LNCAP (cell line): ENCODE measurements at regions not wholly inside any gene's neighbourhood (a gene's known extent, or its start where the extent isn't known, plus 50 kb on each side); places are given as distances from the start of the nearest gene placed in this dataset.

Source experiments
- CTCF ChIP-seq: fragments of 450-650 bp; IDR thresholded peaks from 2 replicates; pipeline ENCODE4 v1.5.1; 2017; ENCODE audit warnings: mild to moderate bottlenecking

- TF ChIP-seq CTCF: no peak
Observed at GRCh38 chr5:153318556-153318955, 171.9 kb upstream of the GRIA1 start.

GRCh38 chr5:153321478-153321877 is 169.0 kb upstream of the GRIA1 start:
- no peak for TF ChIP-seq CTCF

DNA sequence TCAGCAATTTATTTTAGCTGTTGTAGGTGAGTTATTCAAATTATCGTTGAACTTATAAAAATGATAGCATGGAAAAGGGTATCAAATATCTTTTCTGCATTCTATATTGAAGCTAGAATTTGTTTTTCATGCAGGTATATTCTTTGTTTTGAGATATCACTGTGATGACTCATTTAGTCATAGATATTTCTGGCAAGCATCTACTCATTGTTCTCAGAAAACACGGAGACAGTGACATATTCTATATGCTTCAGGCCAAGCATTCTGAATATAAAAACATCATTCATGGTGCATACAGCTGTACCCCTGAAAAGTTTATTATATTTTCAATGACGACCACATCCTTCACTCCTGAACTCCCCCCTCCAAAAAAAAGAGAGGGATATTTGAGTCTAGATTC is 150.3 kb upstream of the GRIA1 start:
- no peak for TF ChIP-seq CTCF

DNA sequence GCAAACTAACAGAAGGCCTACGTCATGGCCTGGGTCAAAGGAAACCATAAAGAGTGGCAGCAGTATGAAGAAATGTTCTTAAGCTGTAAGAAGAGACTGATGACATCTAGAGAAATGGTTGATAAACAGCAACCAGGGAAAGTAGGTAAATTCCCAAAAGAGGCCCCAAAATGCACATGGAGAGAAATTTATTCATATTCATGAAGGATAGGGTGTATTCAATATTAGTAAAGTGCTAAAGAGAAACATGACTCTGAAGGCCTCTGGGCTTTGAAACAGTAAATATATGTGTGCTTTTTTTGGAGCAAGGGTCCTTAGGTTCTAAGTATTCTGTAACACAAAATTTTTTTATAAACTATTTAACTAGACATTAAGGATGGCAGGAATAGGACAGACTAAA is 149.7 kb upstream of the GRIA1 start:
- no peak for TF ChIP-seq CTCF

GRCh38 chr5:153342487-153342886 is 148.0 kb upstream of the GRIA1 start:
- TF ChIP-seq CTCF: no peak

DNA sequence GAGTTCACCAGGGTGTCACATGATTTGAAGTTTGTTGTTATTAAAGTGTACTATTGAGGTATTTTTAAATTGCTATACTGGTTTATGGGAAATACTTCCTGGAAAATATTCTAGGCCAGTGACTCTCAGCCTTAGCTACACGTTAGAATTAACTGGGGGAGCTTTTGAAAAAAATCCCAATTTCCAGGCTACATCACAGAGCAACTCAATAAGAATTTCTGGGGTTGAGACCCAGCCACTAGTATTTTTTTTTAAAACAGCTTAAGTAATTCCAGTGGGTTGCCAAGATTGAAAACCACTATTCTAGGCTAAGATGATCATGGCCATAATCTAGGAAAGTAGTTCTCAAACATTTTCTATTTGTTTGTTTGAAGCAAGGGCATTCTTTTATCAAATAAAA is 142.9 kb upstream of the GRIA1 start:
- TF ChIP-seq CTCF: no peak

DNA sequence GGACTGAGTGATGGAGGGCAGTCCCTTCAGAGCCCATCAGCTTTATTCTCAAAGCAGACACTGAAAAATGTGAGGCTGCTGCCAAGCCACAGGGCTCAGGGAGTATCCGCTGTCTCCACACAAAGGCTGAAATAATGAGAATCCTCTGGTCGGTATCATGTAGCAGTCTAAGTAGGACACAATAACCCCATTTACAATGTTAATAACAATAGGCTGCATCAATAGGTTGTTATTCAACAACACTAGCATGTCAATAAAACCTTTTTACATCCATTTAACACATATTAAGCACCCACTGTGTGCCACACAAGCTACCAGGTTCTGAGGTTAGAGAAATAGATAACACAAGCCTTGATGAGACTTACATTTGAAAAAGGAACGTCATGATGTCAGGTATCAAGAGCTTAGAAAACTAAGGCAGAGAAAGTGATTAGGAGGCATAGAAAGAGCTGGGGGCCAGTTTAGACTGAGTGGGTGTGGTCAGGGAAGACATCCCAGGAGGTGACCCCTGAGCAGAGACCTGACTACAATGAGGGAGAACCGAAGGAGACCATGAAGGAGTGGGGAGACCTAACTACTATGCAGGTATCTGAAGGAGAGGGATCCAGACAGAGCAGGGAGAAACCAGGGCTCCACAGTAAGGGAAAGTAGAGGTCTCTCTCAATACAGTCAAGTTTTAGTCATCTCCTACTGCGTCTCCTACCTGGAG is 140.1 kb upstream of the GRIA1 start:
- TF ChIP-seq CTCF: no peak

DNA sequence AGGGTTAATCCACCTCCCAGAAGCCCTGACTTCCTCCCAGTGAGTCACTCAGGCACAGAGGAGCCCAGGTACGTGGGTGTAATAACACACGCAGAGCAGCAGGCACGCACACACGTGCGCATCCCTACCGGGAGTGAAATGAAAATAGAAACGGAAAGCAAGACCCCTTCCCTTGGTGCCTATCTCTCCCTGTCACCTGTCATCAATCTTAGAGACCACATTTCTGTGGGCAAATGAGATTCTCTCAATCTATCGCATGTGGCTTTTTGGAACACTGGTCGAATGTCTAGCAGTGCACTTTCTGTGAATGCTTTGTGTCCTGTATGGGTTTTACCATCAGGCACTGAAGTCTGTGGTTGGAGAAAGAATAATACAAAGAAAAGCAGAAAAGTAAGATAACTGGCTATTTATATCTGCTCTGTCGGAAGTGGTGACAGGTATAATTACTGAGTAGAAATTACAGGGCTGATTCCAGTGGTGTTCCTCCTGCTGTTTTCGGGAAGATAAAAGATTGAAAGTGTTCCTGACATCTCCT is 137.7 kb upstream of the GRIA1 start:
- TF ChIP-seq CTCF: no peak
